HG03565 (cell line): ENCODE measurements at regions not wholly inside any gene's neighbourhood (a gene's known extent, or its start where the extent isn't known, plus 50 kb on each side); places are given as distances from the start of the nearest gene placed in this dataset.
"Not testable (repeated sequence)": the region's sequence is repeated elsewhere in the genome, so short reads cannot be mapped to it uniquely, and the experiment has no call there.

Source experiments
- ATAC-seq: cut with Tn5 transposase; IDR thresholded peaks from one replicate; pipeline ENCODE4 v1.9.1; 2021; ENCODE audit warnings: mild to moderate bottlenecking, moderate library complexity; ENCODE audit not compliant: unreplicated experiment

DNA sequence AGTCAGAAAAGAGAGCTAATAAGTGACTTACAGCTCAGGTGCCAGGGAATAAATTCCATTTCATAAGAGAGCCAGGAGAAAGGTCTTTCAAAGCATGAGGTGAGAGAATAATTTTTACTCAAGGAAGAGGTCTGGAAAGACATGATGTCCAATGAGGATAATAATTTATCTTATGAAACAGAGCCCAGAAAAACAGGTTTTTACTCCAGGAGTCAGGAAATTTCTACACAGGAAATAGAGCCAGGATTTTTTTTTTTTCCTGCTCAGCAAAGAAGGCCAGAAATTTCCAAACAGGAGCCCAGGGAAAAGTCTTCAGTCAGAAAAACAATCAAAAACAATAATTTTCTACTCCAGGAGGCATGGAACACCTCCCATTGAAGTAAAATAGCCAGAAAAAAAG lies 1185.7 kb upstream of the TSPY4 start:
- ATAC-seq: no peak

DNA sequence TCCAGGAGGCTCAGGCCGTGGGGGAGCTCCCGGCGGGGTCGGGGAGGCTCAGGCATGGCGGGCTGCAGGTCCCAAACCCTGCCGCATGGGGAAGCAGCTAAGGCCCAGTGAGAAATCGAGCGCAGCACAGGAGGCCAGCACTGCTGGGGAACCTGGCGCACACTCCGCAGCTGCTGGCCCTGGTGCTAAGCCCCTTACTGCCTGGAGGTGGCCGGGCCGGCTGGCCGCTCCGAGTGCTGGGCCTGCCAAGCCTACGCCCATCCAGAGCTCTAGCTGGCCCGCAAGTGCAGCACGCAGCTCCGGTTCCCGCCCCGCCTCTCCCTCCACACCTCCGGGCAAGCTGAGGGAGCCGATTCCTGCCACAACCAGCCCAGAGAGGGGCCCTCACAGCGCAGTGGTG lies 1208.7 kb upstream of the TSPY4 start:
- no peak for ATAC-seq

DNA sequence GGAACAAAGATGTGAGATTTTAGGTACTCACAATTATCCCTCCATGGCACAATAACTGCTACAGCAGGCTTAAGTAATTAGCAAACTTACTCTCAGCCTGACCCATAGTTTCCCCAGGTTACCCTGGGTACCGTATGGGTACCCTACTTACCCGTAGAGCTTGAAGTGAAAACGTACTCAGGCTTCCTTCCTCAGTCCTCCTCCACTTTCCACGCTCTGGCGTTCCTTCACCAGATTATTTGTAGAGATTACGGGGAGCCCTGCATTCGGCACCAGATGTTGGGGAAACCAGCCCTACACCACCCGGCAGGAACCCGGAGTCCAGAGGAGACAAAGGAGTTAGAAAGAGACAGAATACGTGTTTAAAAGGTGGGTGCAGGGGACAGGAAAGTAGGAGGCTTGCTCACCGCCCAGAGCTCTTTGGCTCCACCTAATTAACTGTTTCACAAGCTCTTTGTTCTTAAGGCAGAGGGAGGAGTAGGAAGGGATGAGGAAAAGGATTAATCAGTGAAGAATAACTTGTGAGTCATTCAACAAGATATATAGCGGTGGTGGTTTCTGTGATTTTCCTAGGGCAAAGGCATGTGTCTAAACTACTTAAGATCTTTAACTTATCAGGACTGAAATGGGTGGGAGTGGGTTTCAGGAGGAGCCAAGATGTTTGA lies 1211.2 kb upstream of the TSPY4 start:
- ATAC-seq: no peak

DNA sequence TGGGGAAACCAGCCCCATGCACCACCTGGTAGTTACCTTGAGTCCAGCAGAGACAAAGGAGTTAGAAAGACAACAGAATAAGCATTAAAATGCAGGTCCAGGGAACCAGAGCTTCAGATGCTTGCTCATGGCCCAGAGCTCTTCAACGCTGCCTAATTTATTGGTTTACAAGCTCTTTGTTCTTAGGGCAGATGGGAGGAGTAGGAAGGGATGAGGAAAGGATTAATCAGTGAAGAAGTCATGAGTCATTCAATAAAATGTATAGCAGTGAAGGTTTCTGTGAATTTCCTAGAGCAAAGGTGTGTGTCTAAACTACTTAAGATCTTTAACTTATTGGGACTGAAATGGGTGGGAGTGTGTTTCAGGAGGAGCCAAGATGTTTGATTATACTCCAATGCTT lies 1210.3 kb upstream of the AMELY start:
- ATAC-seq: no peak

DNA sequence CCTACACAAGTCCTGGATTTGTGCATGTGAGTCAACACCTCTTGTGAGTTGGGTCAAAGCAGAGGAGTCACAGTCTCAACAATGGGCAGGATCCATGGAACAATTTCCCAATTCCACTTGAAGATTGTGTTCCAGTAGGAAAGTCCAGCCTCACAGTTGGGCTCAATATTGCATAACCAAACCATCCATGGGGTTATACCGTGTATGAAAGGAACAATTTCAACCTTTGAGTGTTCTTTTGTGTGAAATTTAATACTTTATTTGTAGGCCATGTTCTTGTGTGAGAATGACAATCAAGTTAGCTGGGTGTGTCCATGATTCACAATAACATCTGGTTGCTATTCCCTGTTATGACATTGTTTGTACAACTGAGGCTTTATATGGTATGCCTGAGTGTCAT lies 1182.9 kb upstream of the AMELY start:
- ATAC-seq: no peak

DNA sequence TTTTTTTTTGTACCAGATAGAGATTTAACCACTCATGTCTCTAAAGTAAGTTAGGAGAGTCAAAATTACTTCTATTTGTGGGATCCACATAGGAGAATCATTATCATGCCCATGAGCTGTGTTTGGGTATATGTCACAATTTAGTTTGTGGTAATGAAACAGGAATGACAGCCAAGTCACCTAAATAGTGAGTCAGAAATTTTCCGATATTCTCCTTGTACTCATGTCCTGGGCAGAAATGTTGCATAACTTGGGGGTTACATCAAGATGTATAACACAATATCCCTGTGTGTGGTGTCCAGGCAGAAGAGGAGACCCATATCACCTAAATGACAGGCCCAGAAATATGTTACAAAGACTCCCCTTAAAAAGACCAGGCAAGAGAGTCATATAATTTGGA lies 1181.4 kb upstream of the AMELY start:
- ATAC-seq: no peak

DNA sequence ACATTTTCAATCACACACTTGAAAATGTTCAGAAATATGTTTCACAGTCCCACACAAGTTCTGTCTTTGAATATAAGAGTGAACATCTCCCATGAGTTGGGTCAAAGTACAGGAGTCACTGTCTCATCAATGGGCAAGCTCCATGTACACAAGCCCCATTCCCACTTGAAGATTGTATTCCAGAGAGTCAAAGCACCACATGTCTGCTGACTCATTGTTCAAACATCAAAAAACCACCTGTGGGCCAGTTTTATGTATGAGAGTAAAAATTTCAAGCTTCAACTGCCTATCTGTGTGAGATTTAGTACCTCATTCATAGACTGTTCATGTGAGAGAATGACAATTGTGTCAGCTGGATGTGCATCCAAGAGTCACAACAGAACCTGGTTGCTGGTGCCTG lies 1174.4 kb upstream of the AMELY start:
- no peak for ATAC-seq

DNA sequence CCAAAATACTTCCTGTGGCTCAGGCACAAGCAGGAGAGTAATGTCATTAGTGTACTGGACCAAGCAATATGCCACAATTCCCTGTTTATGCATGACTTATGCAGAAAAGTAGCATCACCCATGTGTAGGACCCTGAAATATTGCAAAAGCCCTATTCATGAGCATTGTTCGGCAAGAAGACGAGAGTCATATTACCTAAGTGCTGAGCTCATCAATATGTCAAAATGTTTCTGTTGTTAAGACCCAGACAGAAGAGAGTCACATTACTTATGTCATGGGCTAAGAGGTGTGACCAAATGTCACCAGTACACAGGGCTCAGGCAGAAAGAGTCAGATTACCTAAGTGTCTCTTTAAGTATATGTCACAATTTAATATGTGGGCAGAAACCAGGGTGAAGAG lies 1172.6 kb upstream of the AMELY start:
- ATAC-seq: no peak

DNA sequence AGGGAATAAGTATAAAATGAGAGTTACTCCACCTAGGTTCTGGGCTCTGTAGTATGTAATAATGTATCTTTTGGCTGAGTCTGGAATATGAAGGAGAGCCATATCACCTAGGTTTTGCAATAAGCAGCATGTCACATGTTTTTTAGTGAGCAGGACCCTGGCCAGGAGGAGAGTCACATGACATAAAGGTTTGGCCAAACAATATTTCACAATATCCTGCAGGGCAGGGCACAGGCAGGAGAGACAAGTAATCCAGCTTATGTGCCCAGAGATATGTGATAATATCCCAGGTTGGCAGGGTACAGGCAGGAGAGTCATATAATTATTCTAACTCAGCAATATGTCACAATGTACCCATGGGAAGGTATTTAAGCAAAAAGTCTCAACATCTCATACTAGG lies 1169.6 kb upstream of the AMELY start:
- no peak for ATAC-seq

DNA sequence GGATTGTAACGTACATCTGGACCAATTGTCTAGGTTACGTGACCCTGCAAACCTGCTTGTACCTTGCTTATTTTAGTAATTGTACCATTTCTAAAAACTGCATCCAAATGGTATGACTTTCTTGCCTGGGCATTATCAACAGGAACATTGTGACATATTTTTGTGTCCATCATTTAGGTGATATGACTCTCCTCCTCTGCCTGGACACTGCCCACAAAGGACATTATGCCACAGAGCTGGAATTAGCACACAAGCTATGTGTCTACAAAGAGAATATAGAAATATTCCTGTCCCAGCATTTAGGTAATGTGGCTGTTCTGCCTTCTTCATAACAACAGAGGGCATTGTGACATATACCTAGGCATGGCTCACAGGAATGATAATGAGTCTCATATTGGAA lies 1153.7 kb upstream of the AMELY start:
- no peak for ATAC-seq

DNA sequence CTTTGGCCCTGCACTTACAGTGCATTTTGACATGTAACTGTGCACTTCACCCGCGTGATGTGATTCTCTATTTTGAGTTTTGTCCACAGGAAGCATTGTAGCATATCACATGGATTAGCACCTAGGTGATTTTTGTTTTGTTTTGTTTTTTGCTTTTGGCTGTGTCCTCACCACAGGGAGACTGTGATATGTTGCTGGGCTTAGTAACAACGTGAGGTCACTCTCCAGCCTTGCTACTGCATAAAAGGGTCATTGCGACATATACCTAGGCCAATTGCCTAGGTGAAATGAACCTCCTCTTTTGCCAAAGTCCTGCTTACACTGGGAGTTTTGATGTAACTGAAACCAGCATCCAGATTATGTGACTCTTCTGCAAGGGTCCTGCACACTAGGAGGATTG lies 1152.9 kb upstream of the AMELY start:
- no peak for ATAC-seq

DNA sequence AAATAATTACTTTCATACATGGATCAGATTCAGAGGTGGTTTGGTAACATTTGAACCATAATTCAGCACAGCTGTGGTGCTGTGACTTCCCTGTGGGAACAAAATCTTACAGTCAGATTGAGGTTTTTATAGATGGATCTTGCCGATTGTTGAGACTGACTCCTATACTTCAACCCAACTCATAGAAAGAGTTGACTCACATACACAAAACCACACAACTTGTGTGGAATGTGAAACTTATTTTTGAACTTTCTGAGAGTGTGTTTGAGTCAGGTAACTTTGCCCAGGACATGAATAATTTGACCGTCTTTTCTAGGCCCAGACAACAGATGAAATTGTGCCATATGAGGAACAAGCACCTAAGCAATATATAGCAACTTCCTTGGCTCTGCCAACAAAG lies 1152.4 kb upstream of the AMELY start:
- ATAC-seq: no peak

DNA sequence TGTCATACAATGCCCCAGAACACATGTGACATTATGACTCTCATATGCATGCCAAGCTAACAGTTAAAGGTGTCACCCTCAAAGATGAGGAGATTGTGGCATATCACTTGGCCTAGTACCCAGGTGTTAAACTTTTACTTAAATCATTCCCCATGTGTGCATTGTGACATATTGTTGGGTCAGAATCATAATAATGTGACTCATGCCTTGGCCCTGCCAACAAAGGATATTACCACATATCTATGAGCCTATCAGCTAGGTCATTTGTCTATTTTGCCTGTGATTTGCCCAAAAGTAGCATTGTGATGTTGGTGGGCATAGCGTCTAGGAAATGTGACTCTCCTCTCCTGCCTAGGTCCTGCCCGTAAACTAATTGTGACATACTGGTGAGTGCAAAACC lies 1147.1 kb upstream of the AMELY start:
- no peak for ATAC-seq

DNA sequence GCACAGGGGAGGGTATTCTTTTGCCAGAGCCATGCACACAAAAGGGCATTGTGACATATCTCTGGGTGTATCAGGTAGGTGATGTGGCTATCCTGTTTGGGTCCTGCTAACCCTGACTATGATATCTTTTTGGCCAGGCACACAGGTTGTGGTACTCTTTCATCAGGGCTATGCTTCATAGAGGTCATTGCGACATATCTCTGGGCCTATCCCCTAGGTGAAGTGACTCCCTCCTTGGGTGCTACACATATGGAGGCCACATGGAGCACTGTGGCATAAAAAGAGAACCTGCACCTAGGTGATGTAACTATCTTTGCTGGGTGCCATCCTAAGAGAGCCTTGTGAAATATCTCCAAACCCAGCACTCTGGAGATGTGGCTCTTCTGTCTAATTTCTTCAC lies 1139.8 kb upstream of the AMELY start:
- ATAC-seq: no peak

DNA sequence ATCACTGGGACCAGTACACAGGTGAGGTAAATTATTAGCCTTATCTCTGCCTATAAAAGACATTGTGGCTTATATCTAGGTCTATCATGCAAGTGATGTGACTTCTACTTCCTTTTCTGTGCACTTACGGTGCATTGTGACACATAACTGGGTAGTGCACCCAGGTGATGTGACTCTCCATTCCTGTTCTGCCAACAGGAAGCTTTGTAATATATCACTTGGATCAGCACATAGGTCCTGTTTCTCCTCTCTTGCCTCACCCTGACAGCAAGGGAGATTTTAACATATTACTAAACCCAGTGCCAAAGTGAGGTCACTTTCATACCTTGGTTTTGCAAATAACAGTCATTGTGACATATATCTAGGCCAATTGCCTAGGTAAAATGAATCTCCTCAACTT lies 1129.7 kb upstream of the AMELY start:
- no peak for ATAC-seq

DNA sequence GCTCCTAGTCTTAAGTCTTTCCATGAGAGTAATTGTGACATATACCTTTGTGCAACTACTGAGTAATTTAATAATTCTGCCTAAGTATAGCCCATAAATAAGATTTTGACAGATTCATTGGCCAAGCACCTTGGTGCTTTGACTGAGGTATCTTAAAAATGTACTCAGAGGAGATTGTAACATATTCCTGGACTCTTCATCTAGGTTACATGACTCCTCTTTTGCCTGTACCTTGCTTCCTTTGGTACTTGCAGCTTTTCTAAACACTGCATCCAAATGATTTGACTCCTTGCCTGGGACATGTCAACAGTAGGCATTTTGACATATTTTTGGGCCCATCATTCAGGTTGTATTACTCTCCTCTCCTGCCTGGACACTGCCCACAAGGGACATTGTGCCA lies 1125.0 kb upstream of the AMELY start:
- no peak for ATAC-seq

DNA sequence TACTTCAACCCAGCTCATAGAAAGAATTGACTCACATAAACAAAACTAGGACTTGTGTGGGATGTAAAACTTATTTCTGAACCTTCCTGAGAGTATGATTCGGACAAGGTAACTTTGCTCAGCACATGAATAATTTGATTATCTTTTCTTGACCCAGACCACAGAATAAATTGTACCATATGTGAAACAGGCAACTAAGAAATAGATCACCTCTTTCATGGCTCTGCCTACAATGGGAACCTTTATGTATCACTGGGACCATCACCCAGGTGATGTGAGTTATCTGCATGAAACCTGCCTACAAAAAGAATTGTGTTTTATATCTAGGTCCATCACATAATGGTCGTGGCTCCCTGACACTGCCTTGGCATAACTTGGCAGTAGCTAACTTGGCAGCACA lies 1124.1 kb upstream of the AMELY start:
- no peak for ATAC-seq

DNA sequence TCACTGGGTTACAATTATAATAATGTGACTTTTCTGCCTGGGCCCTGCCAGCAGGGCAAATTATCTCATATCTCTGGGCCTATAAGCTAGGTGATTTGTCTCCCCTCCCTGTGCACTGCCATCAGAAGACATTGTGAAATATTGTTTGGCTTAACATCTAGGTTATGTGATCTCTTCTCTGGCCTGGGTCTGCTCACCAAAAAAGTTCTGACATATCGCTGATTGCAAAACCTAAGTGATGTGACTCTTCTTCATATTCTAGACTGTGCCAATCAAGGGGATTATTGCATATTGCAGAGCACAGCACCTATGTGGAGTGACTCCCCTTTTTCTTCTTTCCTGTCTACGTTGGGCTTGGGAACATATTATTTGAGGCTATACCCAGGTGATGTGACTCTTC lies 1123.1 kb upstream of the AMELY start:
- no peak for ATAC-seq

DNA sequence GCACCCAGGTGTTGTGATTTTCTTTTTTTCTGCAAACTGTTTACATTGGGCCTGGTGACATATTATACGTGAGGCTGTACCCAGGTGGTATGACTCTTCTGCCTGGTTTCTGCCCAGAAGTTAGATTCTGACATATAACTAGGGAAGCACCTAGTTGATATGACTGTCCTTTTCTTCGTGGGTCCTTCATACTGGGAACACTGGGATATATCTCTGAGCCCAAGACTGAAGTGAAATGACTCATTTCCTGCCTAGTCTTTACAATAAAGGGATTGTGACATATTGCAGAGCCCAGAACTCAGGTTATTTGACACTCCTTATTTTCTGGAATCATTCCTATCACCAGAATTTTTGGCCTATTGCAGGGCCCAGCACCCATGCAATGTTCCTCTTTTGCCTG lies 1121.6 kb upstream of the AMELY start:
- no peak for ATAC-seq

DNA sequence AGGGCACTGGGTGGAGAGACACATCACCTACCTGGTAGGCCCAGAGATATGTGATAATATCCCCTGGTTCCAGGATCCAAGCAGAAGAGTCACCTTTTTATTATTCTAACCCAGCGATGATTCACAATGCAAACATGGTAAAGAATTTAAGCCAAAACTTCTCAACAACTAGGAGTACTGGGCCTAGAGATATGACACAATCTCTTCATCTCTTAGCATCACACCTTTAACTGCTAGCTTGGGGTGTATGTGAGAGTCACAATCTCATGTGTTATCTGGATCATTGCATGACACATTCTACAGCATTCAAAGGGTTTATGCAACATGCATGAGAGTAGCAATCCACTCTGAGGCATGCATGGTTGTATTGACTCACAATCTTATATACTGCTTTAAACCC lies 1109.0 kb upstream of the AMELY start:
- ATAC-seq: no peak

DNA sequence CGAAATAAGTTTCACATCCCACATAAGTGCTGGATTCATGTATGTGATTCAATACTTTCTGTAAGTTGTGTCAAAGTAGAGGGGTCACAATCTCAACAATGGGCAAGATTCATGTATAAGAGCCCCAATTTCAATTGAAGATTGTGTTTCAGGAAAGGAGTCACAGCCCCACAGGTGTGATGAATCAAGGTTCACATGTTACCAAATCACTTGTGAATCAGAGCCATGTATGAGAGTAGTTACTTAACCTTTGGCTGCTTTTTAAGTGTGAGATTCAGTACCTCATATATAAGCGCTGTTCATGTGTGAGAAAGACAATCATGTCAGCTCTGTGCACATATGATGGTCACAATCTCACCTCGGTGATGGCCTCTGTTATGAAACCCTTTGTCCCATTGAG lies 1100.0 kb upstream of the AMELY start:
- no peak for ATAC-seq

DNA sequence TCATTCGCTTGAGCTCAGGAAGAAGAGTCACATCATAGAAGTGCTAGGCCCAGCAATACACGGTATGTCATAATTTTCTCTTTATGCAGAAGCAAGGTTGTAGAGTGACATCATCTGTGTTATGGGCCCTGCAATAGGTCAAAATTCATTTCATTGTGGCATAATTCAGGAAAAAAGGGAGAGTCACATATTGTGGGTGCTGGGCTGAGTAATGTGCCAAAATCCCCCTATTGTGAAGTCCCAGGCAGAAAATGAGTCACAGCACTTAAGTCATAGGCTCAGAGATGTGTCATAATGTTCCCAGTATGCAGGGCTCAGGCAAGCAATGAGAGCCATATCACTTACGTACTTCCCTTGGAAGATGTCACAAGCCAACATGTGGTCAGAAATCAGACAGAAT lies 1092.6 kb upstream of the AMELY start:
- ATAC-seq: no peak

DNA sequence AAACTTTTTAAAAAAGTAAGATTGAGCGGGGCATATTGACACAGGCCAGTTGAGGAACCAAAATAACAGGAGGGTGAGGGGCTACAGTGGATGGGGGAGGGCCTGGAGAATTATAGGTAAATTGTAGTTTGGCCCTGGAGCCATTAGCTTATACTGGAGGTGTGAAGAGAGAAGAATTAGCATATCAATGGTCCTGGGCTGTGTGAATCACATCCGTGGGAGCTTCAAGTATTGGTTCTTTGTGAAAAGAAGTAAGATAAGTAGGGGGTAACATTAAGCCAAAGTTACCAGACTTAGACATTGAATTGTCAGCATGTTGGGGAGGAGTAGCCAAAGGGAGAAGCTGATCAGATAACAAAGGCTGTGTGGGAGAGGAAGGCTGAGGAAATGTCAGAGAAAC lies 1085.2 kb upstream of the AMELY start:
- ATAC-seq: no peak

DNA sequence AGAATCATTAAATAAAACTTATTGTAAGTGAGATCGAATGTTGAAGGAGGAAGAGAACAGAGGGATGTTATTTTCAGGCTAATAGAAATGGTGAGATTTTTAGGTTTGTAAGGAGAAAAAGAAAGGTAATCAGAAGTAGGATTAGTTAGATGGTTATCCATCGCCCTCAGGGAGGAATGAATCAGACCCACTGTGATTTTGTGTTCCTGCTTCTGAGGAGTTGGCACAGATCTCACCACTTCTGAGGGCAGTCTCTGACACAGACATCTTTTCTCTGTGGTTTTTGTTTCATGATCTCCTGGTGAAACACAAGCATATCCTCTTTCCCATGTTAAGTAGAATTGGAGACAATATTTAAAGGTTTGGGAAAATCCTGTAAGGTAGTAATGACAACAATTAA lies 1083.2 kb upstream of the AMELY start:
- ATAC-seq: not testable (repeated sequence)
